ENCODE measurements at regions not wholly inside any gene's neighbourhood (a gene's known extent, or its start where the extent isn't known, plus 50 kb on each side); places are given as distances from the start of the nearest gene placed in this dataset.

GRCh38 chr16:9362604-9363003 lies 271.2 kb downstream of the HAPSTR1 start:
- ChIA-PET CTCF (no interaction called here), POLR2A (no interaction called here)
- Histone ChIP-seq H3K27me3 (ENCODE audit: control insufficient read depth, insufficient read depth, low read length) (no peaks in the 10 kb centered on the region), H3K36me3 (ENCODE audit: control insufficient read depth, insufficient read depth, low read length) (no peaks in the 10 kb centered on the region), H3K4me3 (ENCODE audit: low read depth, low read length) (no peak overlapping the region)
- TF ChIP-seq CTCF (IDR thresholded peaks at IDR 0.05; ENCODE audit: insufficient read depth, low read depth, low read length): no peak
- no peak for DNase-seq (ENCODE audit: low read depth)

- DNase-seq (ENCODE audit: low read depth): no peak
- no peak overlapping the region for H3K4me3 ChIP-seq (ENCODE audit: low read depth, low read length)
- POLR2A ChIA-PET: no interaction called here
- CTCF ChIA-PET: no interaction called here
- no peak for TF ChIP-seq CTCF (IDR thresholded peaks at IDR 0.05; ENCODE audit: insufficient read depth, low read depth, low read length)
- H3K27me3 ChIP-seq (ENCODE audit: control insufficient read depth, insufficient read depth, low read length): no peaks in the 10 kb centered on the region
- no peaks in the 10 kb centered on the region for H3K36me3 ChIP-seq (ENCODE audit: control insufficient read depth, insufficient read depth, low read length)
These were observed 272.1 kb downstream of the HAPSTR1 start for GRCh38 chr16:9363520-9363919.

- Histone ChIP-seq H3K36me3 (ENCODE audit: control insufficient read depth, insufficient read depth, low read length) (no peaks in the 10 kb centered on the region), H3K4me3 (ENCODE audit: low read depth, low read length) (no peak overlapping the region), H3K27me3 (ENCODE audit: control insufficient read depth, insufficient read depth, low read length) (no peaks in the 10 kb centered on the region)
- DNase-seq (ENCODE audit: low read depth): no peak
- ChIA-PET POLR2A (no interaction called here), CTCF (no interaction called here)
- no peak for TF ChIP-seq CTCF (IDR thresholded peaks at IDR 0.05; ENCODE audit: insufficient read depth, low read depth, low read length)
These were observed 273.4 kb downstream of the HAPSTR1 start for GRCh38 chr16:9364721-9365369.

- TF ChIP-seq CTCF (IDR thresholded peaks at IDR 0.05; ENCODE audit: insufficient read depth, low read depth, low read length): no peak
- DNase-seq (ENCODE audit: low read depth): no peak
- Histone ChIP-seq H3K27me3 (ENCODE audit: control insufficient read depth, insufficient read depth, low read length) (no peaks in the 10 kb centered on the region), H3K4me3 (ENCODE audit: low read depth, low read length) (no peak overlapping the region), H3K36me3 (ENCODE audit: control insufficient read depth, insufficient read depth, low read length) (no peaks in the 10 kb centered on the region)
- ChIA-PET POLR2A (no interaction called here), CTCF (no interaction called here)
These were observed 273.9 kb downstream of the HAPSTR1 start for GRCh38 chr16:9365370-9365728.

GRCh38 chr16:9366048-9366969 lies 274.9 kb downstream of the HAPSTR1 start:
- Histone ChIP-seq H3K36me3 (ENCODE audit: control insufficient read depth, insufficient read depth, low read length) (no peaks in the 10 kb centered on the region), H3K4me3 (ENCODE audit: low read depth, low read length) (no peak overlapping the region), H3K27me3 (ENCODE audit: control insufficient read depth, insufficient read depth, low read length) (no peaks in the 10 kb centered on the region)
- POLR2A ChIA-PET: no interaction called here
- no peak for TF ChIP-seq CTCF (IDR thresholded peaks at IDR 0.05; ENCODE audit: insufficient read depth, low read depth, low read length)
- DNase-seq (ENCODE audit: low read depth): no peak
- CTCF ChIA-PET: interaction anchor here (0.6 kb wide), 1 partner anchor 164 kb away, joined by 3 read pairs; no protein-coding TSS in a partner anchor

Data from BJ (cell line).